ENCODE measurements at regions not wholly inside any gene's neighbourhood (a gene's known extent, or its start where the extent isn't known, plus 50 kb on each side); places are given as distances from the start of the nearest gene placed in this dataset.

DNA sequence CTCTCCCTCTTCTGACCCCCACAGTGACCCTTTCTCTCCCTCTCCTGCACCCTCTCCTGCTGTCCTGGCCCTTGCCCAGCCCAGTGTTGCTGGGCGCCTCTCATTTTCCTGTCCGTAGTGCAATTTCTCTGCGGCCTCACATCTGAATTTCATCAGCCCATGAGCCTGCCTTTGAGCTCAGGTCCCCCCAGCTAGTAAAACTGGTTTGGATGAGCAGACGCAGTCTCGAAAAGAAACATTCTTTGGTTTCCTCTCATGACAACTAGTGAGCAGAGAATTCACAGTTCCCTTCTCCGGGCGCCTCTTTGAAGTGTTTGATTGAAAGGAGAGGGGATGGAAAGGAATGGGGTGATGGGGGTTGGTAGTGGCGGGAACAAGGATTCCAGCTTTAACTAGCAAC is 126.0 kb upstream of the CADM1 start:
- Mint-ChIP-seq H3K27ac (peak overlapping the region in 1 of 3 donors; percentile 53), H3K36me3 (peaks cover 1% of the 10 kb centered on the region), H3K9me3 (peaks cover 0 to 9% (median 0%) of the 10 kb centered on the region in 3 donors), H3K4me1 (no peaks in the 10 kb centered on the region), H3K27me3 (peaks cover 4% of the 10 kb centered on the region), H3K4me3 (no peak overlapping the region)

DNA sequence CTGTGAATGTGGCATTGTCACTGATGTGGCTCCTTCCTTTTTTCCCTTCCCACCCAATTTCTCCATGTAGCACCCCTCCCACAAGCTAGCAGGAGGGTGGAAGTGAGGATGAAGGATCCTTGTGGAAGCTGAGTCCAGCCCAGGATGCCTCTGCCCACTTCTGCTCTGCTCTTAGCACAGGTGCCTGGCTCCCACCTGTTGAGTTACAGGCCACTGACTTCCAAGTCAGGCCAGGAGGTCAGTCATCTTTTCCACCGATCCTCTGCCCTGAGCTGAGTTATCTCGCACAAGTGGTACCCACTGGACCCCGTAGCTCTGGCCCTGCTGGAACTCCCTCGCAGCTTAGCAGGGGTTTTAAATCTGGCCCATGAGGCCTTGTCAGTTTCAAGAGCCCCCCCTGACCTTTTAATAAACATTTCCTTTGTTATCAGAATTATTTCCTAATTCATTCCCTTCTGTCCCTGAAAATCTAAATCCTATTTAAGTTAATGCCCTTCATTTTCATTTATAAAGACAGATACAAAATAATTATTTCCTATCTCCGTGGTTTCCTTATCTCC is 125.3 kb upstream of the CADM1 start:
- H3K4me3 Mint-ChIP-seq, result no peak overlapping the region
- peaks cover 1% of the 10 kb centered on the region for H3K36me3 Mint-ChIP-seq
- H3K9me3 Mint-ChIP-seq, result peaks cover 0 to 9% (median 0%) of the 10 kb centered on the region in 3 donors
- H3K27me3 Mint-ChIP-seq, result peaks cover 5% of the 10 kb centered on the region
- peak overlapping the region in 1 of 3 donors; percentile 53 for H3K27ac Mint-ChIP-seq
- H3K4me1 Mint-ChIP-seq, result no peaks in the 10 kb centered on the region

DNA sequence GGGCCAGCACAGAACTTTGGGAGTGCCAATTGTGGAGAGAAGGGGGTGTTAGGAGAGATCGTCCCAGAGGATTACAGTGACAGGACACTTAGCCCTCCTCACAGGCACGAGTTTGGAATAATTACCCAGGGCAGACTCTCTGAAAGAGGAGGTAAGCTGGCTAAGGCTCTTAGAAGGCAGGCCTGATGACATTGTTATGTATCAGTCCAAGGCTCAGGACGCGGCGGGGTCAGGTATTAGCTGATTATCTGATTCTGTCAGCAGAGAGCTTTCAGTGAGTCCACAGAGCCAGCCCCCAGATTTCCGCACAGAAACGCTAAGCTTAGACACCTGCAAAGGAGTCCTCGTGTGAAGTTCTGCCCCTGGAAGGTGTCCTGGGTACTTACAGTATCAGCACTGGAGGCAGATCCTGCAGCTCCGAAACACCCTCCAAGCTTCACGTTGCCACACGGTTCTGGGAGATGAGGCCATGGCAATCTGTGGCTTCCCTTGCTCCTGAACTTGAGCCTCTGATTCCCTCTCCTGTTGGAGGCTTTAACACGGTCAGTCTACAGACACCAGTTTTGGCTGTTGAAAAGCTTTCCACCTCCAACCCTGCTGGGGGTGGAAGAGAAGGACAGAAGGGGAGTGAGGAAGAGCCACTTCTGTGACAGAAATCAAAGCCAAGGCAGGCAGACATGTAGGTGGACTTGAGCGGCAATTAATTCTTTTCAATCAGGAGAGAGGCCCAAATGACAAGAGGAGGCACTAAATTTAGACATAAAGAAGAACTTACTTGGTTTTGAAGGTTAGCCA is 123.6 kb upstream of the CADM1 start:
- Mint-ChIP-seq H3K27ac (no peak overlapping the region), H3K9me3 (peaks cover 0 to 9% (median 0%) of the 10 kb centered on the region in 3 donors), H3K36me3 (peaks cover 1% of the 10 kb centered on the region), H3K4me1 (no peaks in the 10 kb centered on the region), H3K27me3 (peaks cover 14% of the 10 kb centered on the region), H3K4me3 (no peak overlapping the region)

DNA sequence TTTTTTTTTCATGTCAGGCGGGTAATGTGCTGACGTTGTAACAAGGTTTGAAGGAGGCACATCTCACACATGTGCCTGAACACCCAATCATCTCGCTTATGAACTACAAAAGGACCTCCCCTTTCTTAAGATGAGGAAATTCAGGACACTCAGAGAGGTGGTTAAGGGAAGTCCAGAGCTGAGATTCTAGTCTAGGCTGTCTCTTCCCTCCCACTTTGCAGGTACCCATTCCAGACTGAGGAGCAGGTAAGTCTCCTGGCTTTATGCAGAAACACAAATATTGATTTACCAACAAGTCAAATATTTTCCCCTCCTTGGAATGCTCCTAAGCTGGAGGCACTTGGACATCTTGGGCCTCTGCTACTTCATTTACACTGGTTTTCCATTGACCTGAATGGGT is 122.9 kb upstream of the CADM1 start:
- peaks cover 17% of the 10 kb centered on the region for H3K27me3 Mint-ChIP-seq
- H3K4me3 Mint-ChIP-seq, result no peak overlapping the region
- H3K4me1 Mint-ChIP-seq, result no peaks in the 10 kb centered on the region
- no peak overlapping the region for H3K27ac Mint-ChIP-seq
- H3K9me3 Mint-ChIP-seq, result peaks cover 0 to 6% (median 0%) of the 10 kb centered on the region in 3 donors
- H3K36me3 Mint-ChIP-seq, result peaks cover 1% of the 10 kb centered on the region

DNA sequence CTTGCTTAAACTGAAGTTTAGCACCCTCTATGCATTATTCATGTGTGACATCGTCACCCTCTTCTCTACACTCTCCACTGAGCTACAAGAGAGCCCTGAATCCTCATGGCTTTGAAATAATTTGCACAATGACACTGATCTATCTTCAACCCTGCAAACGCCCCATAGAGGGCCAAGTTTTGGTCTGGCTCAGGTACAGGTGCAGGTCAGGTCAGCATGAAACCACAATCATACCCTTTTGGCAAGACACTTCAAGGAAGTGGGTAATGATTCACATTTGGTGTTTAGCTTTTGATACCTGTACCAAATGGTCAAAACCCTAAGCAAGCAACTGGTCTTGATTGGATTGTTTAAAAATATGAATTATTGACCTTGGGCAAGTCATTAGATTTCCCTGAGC is 122.2 kb upstream of the CADM1 start:
- Mint-ChIP-seq H3K4me3 (no peak overlapping the region), H3K27me3 (peaks cover 17% of the 10 kb centered on the region), H3K27ac (no peak overlapping the region), H3K36me3 (peaks cover 1% of the 10 kb centered on the region), H3K4me1 (no peaks in the 10 kb centered on the region), H3K9me3 (peaks cover 0 to 2% (median 0%) of the 10 kb centered on the region in 3 donors)

DNA sequence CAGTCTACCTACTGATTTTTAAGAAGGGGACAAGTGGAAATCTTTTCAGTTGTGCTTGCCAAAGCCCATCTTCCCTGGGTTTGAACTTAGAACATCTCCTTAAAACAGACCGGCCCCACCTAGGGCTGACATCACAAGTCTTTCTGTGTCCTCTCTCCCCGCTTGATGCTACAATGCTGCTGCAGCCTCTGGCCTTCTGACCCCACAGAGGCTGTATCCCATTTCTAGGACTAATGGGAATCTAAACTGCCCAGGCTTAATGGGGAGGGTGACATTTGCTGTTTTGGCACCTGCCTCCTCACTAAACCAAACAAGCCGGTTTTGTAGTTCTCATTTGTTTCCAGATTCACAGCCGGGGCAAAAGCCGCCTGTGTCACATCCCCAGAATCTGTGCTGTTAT is 121.3 kb upstream of the CADM1 start:
- no peak overlapping the region for H3K4me3 Mint-ChIP-seq
- H3K4me1 Mint-ChIP-seq, result no peaks in the 10 kb centered on the region
- no peak overlapping the region for H3K27ac Mint-ChIP-seq
- peaks cover 1% of the 10 kb centered on the region for H3K36me3 Mint-ChIP-seq
- peaks cover 14% of the 10 kb centered on the region for H3K27me3 Mint-ChIP-seq
- peaks cover 0 to 2% (median 0%) of the 10 kb centered on the region in 3 donors for H3K9me3 Mint-ChIP-seq

DNA sequence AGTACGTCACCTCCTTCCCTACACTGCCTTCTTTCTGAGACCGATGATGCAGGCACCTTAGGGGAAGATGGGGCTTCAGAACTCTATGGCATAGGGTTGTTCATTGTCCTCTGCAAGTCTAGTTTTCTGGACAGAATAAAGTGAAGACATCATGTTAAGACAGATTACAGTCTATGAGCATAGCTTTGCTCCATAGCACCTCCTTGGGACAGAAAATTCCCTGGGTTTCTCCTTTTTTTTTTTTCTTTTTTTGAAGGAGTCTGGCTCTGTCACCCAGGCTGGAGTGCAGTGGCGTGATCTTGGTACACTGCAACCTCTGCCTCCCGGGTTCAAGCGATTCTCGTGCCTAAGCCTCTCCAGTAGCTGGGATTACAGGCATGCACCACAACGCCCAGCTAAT is 119.8 kb upstream of the CADM1 start:
- Mint-ChIP-seq H3K4me1 (no peaks in the 10 kb centered on the region), H3K9me3 (peaks cover 0 to 2% (median 0%) of the 10 kb centered on the region in 3 donors), H3K27ac (no peak overlapping the region), H3K4me3 (no peak overlapping the region), H3K36me3 (peaks cover 1% of the 10 kb centered on the region), H3K27me3 (peaks cover 14% of the 10 kb centered on the region)

DNA sequence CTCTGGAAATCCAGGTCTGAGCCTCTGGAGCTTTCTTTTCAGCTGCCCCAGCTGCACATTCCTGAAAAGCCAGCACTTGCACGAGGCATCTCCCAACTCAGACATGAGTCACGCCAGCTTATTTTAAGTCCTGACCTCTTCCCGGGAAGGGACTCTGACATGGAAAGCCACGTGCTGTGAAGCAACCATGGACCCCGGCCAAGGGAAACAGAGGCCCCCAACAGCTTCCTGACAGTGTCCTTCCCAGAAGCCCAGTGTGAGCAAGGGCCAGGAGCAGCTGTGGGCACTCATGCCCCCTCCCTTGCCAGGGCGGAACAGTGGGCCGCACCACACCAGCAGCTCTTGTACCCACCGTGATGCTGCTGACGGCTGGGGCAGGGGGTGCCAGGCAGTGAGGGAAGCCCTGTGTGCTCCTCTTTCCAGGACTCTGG is 118.8 kb upstream of the CADM1 start:
- H3K9me3 Mint-ChIP-seq, result peaks cover 0 to 2% (median 0%) of the 10 kb centered on the region in 3 donors
- no peak overlapping the region for H3K4me3 Mint-ChIP-seq

DNA sequence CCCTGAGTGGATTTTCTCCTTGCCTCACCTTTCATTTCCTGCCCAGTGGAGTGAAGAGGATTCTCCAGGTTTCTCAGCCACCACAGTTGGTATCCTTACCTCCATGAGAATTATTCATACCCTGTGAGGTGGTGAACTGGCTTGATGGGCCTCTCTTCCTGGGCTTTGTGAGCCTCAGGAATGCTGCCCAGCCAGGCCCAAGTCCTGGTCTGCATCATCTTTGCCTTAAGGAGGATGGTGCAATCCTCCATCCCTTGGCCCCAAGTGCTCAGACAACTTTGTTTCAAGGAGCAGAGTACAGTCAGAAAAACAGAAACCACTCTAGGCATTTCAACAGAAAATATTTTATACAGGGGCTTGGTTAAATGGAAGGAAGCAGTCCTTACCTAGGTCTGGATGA is 114.2 kb upstream of the CADM1 start:
- Mint-ChIP-seq H3K9me3 (peaks cover 0 to 1% (median 0%) of the 10 kb centered on the region in 3 donors), H3K4me3 (no peak overlapping the region), H3K36me3 (no peaks in the 10 kb centered on the region), H3K27ac (no peak overlapping the region), H3K4me1 (no peaks in the 10 kb centered on the region), H3K27me3 (peaks cover 7% of the 10 kb centered on the region)

More for the DNA sequence above, 118.8 kb upstream of the CADM1 start:
- H3K27ac Mint-ChIP-seq, result no peak overlapping the region
- peaks cover 14% of the 10 kb centered on the region for H3K27me3 Mint-ChIP-seq
- no peaks in the 10 kb centered on the region for H3K4me1 Mint-ChIP-seq
- H3K36me3 Mint-ChIP-seq, result peaks cover under 1% of the 10 kb centered on the region

DNA sequence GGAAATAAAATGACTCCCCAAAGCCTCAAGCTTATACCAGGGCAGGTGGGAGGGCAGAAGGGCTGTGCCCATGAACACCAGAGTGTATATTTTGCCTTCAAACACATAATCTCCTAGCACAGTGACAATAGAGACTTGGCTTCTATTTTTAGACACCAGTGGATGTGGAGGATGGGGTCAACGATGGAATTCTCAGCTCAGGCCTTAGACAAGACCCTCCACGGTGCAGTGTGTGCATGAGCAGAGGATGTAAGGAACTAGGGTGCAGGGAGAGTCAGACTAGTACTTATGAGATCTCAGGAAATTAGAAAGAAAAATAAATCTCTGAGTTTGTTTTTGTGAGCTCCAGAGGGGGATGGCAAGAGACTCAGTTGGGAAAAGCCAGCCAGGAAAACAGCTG is 113.6 kb upstream of the CADM1 start:
- H3K27me3 Mint-ChIP-seq, result peaks cover 5% of the 10 kb centered on the region
- H3K36me3 Mint-ChIP-seq, result no peaks in the 10 kb centered on the region
- no peaks in the 10 kb centered on the region for H3K4me1 Mint-ChIP-seq
- H3K9me3 Mint-ChIP-seq, result peaks cover 0 to 1% (median 0%) of the 10 kb centered on the region in 3 donors
- H3K4me3 Mint-ChIP-seq, result no peak overlapping the region
- H3K27ac Mint-ChIP-seq, result no peak overlapping the region

DNA sequence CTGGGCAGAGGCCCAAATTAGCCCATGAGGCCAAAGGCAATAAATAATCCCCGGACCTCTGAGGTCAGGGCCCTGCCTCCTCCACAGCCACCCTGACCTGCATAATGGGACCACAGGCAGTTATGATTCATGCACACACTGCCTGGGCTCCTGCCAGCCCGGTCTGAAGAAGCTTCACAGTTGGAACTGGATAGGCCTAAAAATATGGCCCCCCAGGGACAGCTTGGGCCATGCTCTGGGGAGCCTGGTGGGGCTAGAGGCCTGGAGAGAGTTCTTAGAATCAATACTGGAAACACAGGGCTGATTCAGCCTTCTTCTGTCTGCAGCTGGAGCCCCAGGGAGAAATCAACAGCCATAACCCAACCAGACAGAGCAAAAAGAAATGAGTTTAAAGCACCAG is 112.8 kb upstream of the CADM1 start:
- Mint-ChIP-seq H3K36me3 (no peaks in the 10 kb centered on the region), H3K4me3 (no peak overlapping the region), H3K27me3 (peaks cover 2% of the 10 kb centered on the region), H3K27ac (no peak overlapping the region), H3K4me1 (no peaks in the 10 kb centered on the region), H3K9me3 (peaks cover 0 to 1% (median 0%) of the 10 kb centered on the region in 3 donors)

DNA sequence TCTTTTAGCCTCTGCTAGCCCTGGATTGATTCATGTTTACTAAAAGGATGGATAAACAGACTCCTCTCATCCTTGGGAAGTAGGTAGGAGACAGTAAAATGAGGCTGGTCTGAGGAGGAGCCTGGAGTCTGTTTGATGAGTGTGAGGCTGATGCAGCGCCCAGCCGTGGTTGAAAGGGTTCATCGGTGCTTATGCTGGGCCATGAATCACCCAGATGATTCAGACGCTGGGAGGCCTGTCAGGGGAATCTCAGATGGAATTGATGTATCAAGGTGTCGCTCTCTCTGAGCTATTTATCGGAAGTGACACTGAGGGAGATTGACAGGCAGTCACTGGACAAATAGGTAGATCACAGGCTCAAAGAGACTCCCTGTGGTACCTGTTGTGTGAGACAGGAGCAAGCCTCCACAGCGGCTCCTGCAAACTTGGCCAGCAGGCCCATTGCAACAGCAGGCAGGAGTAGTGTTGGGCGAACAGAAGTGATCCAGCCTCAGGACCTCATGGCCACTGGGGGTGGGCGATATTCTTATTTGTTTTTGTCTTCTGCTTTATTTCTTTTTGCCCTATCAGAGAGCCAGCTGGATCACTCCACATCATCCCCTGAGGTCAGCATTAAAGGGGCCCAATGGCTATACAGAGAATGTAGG is 109.9 kb upstream of the CADM1 start:
- H3K9me3 Mint-ChIP-seq, result peaks cover 0 to 3% (median 0%) of the 10 kb centered on the region in 3 donors
- H3K36me3 Mint-ChIP-seq, result no peaks in the 10 kb centered on the region
- H3K27me3 Mint-ChIP-seq, result peaks cover 4% of the 10 kb centered on the region
- no peak overlapping the region for H3K27ac Mint-ChIP-seq
- H3K4me3 Mint-ChIP-seq, result no peak overlapping the region
- no peaks in the 10 kb centered on the region for H3K4me1 Mint-ChIP-seq

DNA sequence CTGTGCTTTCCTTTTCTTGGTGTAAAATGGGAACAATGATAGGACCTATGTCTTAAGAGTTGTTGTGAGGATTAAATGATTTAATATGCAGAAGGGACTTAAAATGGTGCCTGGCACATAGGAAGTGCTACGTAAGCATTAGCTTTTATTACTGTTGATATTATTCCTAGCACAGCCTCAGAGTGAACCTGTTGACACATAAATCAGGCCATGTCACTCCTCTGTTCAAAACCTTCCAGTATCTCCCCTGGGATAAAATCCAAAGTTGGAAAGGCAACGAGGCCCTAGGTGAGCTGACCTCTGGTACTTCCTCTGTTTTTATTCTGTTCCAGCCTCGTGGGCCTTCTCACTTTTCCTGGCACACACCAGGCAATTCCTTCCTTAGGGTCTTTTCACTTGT is 108.8 kb upstream of the CADM1 start:
- H3K9me3 Mint-ChIP-seq, result peaks cover 0 to 3% (median 0%) of the 10 kb centered on the region in 3 donors
- peaks cover 4% of the 10 kb centered on the region for H3K27me3 Mint-ChIP-seq
- H3K4me3 Mint-ChIP-seq, result no peak overlapping the region

DNA sequence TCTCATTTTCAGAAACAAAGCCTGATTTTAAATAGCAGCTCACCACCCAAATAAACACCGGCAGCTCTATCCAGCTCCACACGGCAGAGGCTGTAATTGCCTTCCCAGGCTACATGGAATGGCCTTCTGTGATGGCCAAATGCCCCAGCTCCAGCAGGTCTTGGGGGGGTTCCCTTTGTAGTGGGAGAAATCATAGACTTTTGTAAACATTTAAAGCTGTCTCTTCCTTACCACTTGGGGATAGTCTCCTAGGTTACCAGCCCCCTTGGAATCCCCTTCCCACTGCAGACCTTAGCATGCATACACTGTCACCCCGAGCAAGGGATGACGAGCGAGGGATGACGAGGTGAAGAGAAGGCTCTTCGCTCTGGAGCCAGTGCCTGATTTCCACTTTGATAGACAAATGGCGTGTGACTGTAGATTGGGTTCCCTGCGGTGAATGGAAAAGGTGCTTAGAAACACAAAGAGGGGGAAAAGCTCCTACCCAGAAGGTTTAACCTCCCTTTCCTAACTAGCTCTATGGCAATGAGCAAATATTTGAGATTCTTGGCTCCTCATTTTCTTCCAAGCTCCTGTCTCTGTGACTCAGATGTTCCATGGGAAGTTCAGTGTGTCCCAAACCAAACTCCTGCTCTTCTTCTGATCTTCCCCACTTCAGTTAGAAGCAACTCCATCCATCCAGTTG is 108.0 kb upstream of the CADM1 start:
- peaks cover 0 to 3% (median 0%) of the 10 kb centered on the region in 3 donors for H3K9me3 Mint-ChIP-seq
- H3K27ac Mint-ChIP-seq, result no peak overlapping the region

More for the DNA sequence above, 108.8 kb upstream of the CADM1 start:
- Mint-ChIP-seq H3K27ac (no peak overlapping the region), H3K4me1 (no peaks in the 10 kb centered on the region), H3K36me3 (no peaks in the 10 kb centered on the region)

DNA sequence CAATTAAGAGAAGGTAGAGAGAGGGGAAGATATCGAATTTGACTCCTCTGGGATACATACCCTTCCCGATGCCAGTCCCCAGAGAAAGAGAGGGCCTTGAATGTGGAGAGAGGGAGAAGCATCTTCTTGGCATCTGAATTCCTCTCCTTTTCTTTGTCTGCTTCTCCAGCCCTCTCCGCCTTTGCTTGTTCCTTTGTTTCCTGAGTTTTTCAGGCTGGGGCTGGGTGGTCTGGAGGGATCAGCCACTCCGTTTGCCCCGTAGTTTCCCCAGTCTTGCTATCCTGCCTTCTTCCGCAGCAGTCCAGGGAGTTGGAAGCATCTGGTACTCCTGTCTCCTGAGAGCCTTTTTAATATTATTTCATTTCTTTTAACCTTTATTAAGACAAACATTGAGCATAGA is 107.1 kb upstream of the CADM1 start:
- Mint-ChIP-seq H3K36me3 (no peaks in the 10 kb centered on the region), H3K27ac (no peak overlapping the region), H3K9me3 (peaks cover 0 to 3% (median 0%) of the 10 kb centered on the region in 3 donors), H3K4me3 (no peak overlapping the region), H3K4me1 (no peaks in the 10 kb centered on the region), H3K27me3 (peaks cover 7% of the 10 kb centered on the region)

More for the DNA sequence above, 108.0 kb upstream of the CADM1 start:
- Mint-ChIP-seq H3K4me1 (no peaks in the 10 kb centered on the region), H3K4me3 (no peak overlapping the region), H3K27me3 (peaks cover 7% of the 10 kb centered on the region), H3K36me3 (no peaks in the 10 kb centered on the region)

Measured in IgD-negative memory B cell (primary cell).